Adrenal gland (tissue), 5 donors: ENCODE measurements at regions not wholly inside any gene's neighbourhood (a gene's known extent, or its start where the extent isn't known, plus 50 kb on each side); places are given as distances from the start of the nearest gene placed in this dataset.

Source experiments
- CTCF ChIP-seq, 6 experiments: fragments of 450-650 bp in 4 of 6; fragments of 200-600 bp in 2 of 6; sonication (generic) in 1 of 6; IDR thresholded peaks; 1 replicate in 5 of 6; 2 replicates in 1 of 6; pipeline versions ENCODE4 v1.5.1 to v1.8.0; 2016 to 2021; ENCODE audit warnings: antibody characterized with exemption in 6 of 6, mild to moderate bottlenecking in 2 of 6, moderate library complexity in 1 of 6
- POLR2A ChIP-seq, 2 donors: fragments of 450-650 bp; IDR thresholded peaks; one replicate each; pipeline ENCODE4 v1.6.1; 2017; ENCODE audit warnings: antibody characterized with exemption in 2 of 2, mild to moderate bottlenecking in 2 of 2, moderate library complexity in 1 of 2
- donor health status: DM: no; HTN: no; CAD: no.

DNA sequence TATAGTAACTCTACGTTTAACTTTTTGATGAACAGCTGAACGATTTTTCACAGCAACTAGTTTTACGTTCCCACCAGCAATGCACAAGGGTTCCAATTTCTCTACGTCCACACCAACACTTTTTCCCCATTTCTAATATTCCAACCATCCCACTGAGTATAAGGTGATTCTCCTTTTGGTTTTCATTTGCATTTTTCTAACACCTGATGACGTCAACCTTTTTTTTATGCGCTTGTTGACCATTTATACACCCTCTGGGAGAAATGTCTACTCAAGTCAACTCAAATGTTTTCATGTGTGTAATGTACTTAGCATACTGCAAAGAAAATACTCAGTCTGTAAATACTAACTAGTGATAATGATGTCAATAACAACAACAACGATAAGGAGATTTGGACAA, 177.2 kb upstream of the TENM3 start:
- TF ChIP-seq CTCF (IDR thresholded peaks at IDR 0.05) (no peak), POLR2A (IDR thresholded peaks at IDR 0.05) (no peak)
